Smooth muscle cell (in vitro differentiated cells): ENCODE measurements at regions not wholly inside any gene's neighbourhood (a gene's known extent, or its start where the extent isn't known, plus 50 kb on each side); places are given as distances from the start of the nearest gene placed in this dataset.

Experiments
- DNase-seq: peaks from one replicate; lab custom pipeline; 2025; ENCODE audit not compliant: unreplicated experiment; lab: John Stamatoyannopoulos, UW
- H2AFZ ChIP-seq: fragments of 200-600 bp; sonication (generic); 2 replicates; pipeline ENCODE4 v1.6.0; 2016; ENCODE audit warnings: antibody characterized with exemption, low read depth, mild to moderate bottlenecking
- H3F3A ChIP-seq: fragments of 200-600 bp; sonication (generic); 2 replicates; pipeline ENCODE4 v1.6.0; 2017; ENCODE audit warnings: antibody characterized with exemption, low read depth
- H3K27ac ChIP-seq: fragments of 200-600 bp; sonication (generic); 2 replicates; pipeline ENCODE4 v1.5.1; 2016; ENCODE audit warnings: low read depth, mild to moderate bottlenecking
- H3K27me3 ChIP-seq: fragments of 200-600 bp; sonication (generic); 2 replicates; pipeline ENCODE4 v1.6.1; 2016; ENCODE audit warnings: low read depth, mild to moderate bottlenecking
- H3K36me3 ChIP-seq: fragments of 200-600 bp; sonication (generic); 2 replicates; pipeline ENCODE4 v1.5.1; 2016; ENCODE audit warnings: low read depth
- H3K4me1 ChIP-seq: fragments of 200-600 bp; sonication (generic); 2 replicates; pipeline ENCODE4 v1.5.1; 2016; ENCODE audit warnings: low read depth
- H3K4me2 ChIP-seq: fragments of 200-600 bp; sonication (generic); 2 replicates; pipeline ENCODE4 v1.6.0; 2016; ENCODE audit warnings: mild to moderate bottlenecking
- H3K4me3 ChIP-seq: fragments of 200-600 bp; sonication (generic); 2 replicates; pipeline ENCODE4 v1.5.1; 2016; ENCODE audit warnings: mild to moderate bottlenecking
- H3K79me2 ChIP-seq: fragments of 200-600 bp; sonication (generic); 2 replicates; pipeline ENCODE4 v1.6.0; 2016; ENCODE audit warnings: low read depth, mild to moderate bottlenecking
- H3K9ac ChIP-seq: fragments of 200-600 bp; sonication (generic); 2 replicates; pipeline ENCODE4 v1.6.0; 2016; ENCODE audit warnings: low read depth
- H3K9me3 ChIP-seq: fragments of 200-600 bp; sonication (generic); replicated peaks from 2 replicates; pipeline ENCODE4 v1.5.1; 2016; ENCODE audit warnings: low read depth
- H4K20me1 ChIP-seq: fragments of 200-600 bp; sonication (generic); 2 replicates; pipeline ENCODE4 v1.6.0; 2016; ENCODE audit warnings: low read depth
- CTCF ChIP-seq: fragments of 200-600 bp; sonication (generic); IDR thresholded peaks from 2 replicates; pipeline ENCODE4 v1.5.1; 2017; ENCODE audit warnings: borderline replicate concordance, mild to moderate bottlenecking, antibody characterized with exemption; ENCODE audit not compliant: insufficient read depth, poor library complexity, severe bottlenecking
- WGBS: methylation state at CpG from one replicate; pipeline ENCODE4 v1.1.7; 2016; ENCODE audit warnings: low lambda C conversion rate; 5-methylcytosine and 5-hydroxymethylcytosine counted together

- TF ChIP-seq CTCF: no peak
- Histone ChIP-seq H3F3A (no peaks in the 10 kb centered on the region), H3K9me3 (no peaks in the 10 kb centered on the region), H3K4me1 (no peaks in the 10 kb centered on the region), H3K27me3 (no peaks in the 10 kb centered on the region), H3K79me2 (no peaks in the 10 kb centered on the region), H3K27ac (no peak overlapping the region), H3K36me3 (no peaks in the 10 kb centered on the region), H3K4me3 (no peak overlapping the region), H2AFZ (no peak overlapping the region), H3K9ac (no peak overlapping the region), H4K20me1 (no peaks in the 10 kb centered on the region), H3K4me2 (no peak overlapping the region)
- WGBS: 87% methylated on average over 6 of the region's 6 CpGs
- no peak for DNase-seq
These were observed 299.6 kb downstream of the NPHP4 start for GRCh38 chr1:5692664-5693063.

- Histone ChIP-seq H3K27me3 (no peaks in the 10 kb centered on the region), H3K9ac (no peak overlapping the region), H3K36me3 (no peaks in the 10 kb centered on the region), H3K4me2 (no peak overlapping the region), H4K20me1 (no peaks in the 10 kb centered on the region), H2AFZ (no peak overlapping the region), H3K79me2 (no peaks in the 10 kb centered on the region), H3K4me3 (no peak overlapping the region), H3K4me1 (no peaks in the 10 kb centered on the region), H3K27ac (no peak overlapping the region), H3K9me3 (no peaks in the 10 kb centered on the region), H3F3A (no peaks in the 10 kb centered on the region)
- 69% methylated on average over 20 of the region's 20 CpGs for WGBS
- no peak for DNase-seq
- no peak for TF ChIP-seq CTCF
These were observed 300.3 kb downstream of the NPHP4 start for GRCh38 chr1:5691795-5692509.

GRCh38 chr1:5690898-5691297 is 301.3 kb downstream of the NPHP4 start:
- H3K4me3 ChIP-seq: no peak overlapping the region
- no peaks in the 10 kb centered on the region for H3K36me3 ChIP-seq
- no peak for DNase-seq
- no peaks in the 10 kb centered on the region for H3K27me3 ChIP-seq
- WGBS: 72% methylated on average over 13 of the region's 13 CpGs
- no peaks in the 10 kb centered on the region for H3F3A ChIP-seq
- no peak overlapping the region for H2AFZ ChIP-seq
- no peak overlapping the region for H3K4me2 ChIP-seq
- no peak for TF ChIP-seq CTCF
- H3K9me3 ChIP-seq: no peaks in the 10 kb centered on the region
- H3K9ac ChIP-seq: no peak overlapping the region
- H3K79me2 ChIP-seq: no peaks in the 10 kb centered on the region
- no peak overlapping the region for H3K27ac ChIP-seq
- H4K20me1 ChIP-seq: no peaks in the 10 kb centered on the region
- no peaks in the 10 kb centered on the region for H3K4me1 ChIP-seq

GRCh38 chr1:5690291-5690690 is 301.9 kb downstream of the NPHP4 start:
- no peak overlapping the region for H3K27ac ChIP-seq
- no peak overlapping the region for H3K4me3 ChIP-seq
- no peak for DNase-seq
- no peaks in the 10 kb centered on the region for H4K20me1 ChIP-seq
- H3K27me3 ChIP-seq: no peaks in the 10 kb centered on the region
- WGBS: 72% methylated on average over 3 of the region's 3 CpGs
- no peak overlapping the region for H2AFZ ChIP-seq
- no peaks in the 10 kb centered on the region for H3K4me1 ChIP-seq
- H3K79me2 ChIP-seq: no peaks in the 10 kb centered on the region
- no peak overlapping the region for H3K9ac ChIP-seq
- no peaks in the 10 kb centered on the region for H3F3A ChIP-seq
- no peaks in the 10 kb centered on the region for H3K36me3 ChIP-seq
- no peak for TF ChIP-seq CTCF
- H3K9me3 ChIP-seq: no peaks in the 10 kb centered on the region
- no peak overlapping the region for H3K4me2 ChIP-seq
